Peyer's patch (tissue), 4 donors: ENCODE measurements at regions not wholly inside any gene's neighbourhood (a gene's known extent, or its start where the extent isn't known, plus 50 kb on each side); places are given as distances from the start of the nearest gene placed in this dataset.

ENCODE experiments used
- POLR2A ChIP-seq, 2 donors: fragments of 450-650 bp; IDR thresholded peaks; one replicate each; pipeline ENCODE4 v1.5.1; 2017; ENCODE audit warnings: antibody characterized with exemption in 2 of 2, mild to moderate bottlenecking in 2 of 2, moderate library complexity in 2 of 2
- TF ChIP-seq, protein P1 (sequence below), 6 experiments: fragments of 450-650 bp in 4 of 6; fragments of 200-600 bp in 2 of 6; sonication (generic) in 1 of 6; IDR thresholded peaks; one replicate each; pipeline ENCODE4 v1.5.1; 2017 to 2019; ENCODE audit warnings: antibody characterized with exemption in 6 of 6, mild to moderate bottlenecking in 3 of 6, moderate library complexity in 1 of 6

DNA sequence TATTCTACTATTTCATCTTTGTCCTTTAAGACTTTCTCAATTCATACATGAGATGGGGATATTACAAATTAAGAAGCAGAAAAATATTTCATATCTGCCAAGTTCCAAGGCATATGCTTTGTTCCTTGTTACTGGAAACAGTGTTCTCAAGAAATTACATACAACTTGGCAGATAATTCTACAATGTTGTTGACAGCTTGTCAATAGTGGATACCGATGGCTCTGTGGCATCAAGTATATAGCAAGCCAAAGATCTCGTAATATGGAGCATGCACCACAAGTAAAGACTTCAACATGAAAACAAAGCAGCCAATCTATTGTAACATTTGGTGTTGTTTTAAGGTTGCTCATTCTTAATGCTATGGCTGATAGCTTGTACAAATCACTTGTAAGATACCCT, 598.2 kb upstream of the KLHL29 start:
- TF ChIP-seq, protein P1, sequence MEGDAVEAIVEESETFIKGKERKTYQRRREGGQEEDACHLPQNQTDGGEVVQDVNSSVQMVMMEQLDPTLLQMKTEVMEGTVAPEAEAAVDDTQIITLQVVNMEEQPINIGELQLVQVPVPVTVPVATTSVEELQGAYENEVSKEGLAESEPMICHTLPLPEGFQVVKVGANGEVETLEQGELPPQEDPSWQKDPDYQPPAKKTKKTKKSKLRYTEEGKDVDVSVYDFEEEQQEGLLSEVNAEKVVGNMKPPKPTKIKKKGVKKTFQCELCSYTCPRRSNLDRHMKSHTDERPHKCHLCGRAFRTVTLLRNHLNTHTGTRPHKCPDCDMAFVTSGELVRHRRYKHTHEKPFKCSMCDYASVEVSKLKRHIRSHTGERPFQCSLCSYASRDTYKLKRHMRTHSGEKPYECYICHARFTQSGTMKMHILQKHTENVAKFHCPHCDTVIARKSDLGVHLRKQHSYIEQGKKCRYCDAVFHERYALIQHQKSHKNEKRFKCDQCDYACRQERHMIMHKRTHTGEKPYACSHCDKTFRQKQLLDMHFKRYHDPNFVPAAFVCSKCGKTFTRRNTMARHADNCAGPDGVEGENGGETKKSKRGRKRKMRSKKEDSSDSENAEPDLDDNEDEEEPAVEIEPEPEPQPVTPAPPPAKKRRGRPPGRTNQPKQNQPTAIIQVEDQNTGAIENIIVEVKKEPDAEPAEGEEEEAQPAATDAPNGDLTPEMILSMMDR (IDR thresholded peaks at IDR 0.05), result no peak
- TF ChIP-seq POLR2A (IDR thresholded peaks at IDR 0.05), result no peak
